ENCODE measurements at regions not wholly inside any gene's neighbourhood (a gene's known extent, or its start where the extent isn't known, plus 50 kb on each side); places are given as distances from the start of the nearest gene placed in this dataset.

GRCh38 chr3:40962721-40963120 lies 236.6 kb upstream of the CTNNB1 start:
- Histone ChIP-seq H3K36me3 (ENCODE audit: insufficient read depth, low read length) (no peaks in the 10 kb centered on the region), H3K9ac (ENCODE audit: insufficient read length) (no peak overlapping the region), H3K4me3 (no peak overlapping the region), H3K27ac (no peak overlapping the region), H3K9me3 (ENCODE audit: low read depth, low read length) (no peaks in the 10 kb centered on the region)
- no peak for DNase-seq (ENCODE audit: low read depth, low spot score)
- TF ChIP-seq EZH2 (IDR thresholded peaks at IDR 0.05) (no peak), FOXP2 (optimal IDR thresholded peaks at IDR 0.05; ENCODE audit: control extremely low read depth, extremely low read length, insufficient read depth) (no peak), POLR2AphosphoS5 (IDR thresholded peaks at IDR 0.05; ENCODE audit: borderline replicate concordance, low read depth, low read length) (no peak)

- no peak overlapping the region for H3K9ac ChIP-seq (ENCODE audit: insufficient read length)
- DNase-seq (ENCODE audit: low read depth, low spot score), result no peak
- TF ChIP-seq FOXP2 (optimal IDR thresholded peaks at IDR 0.05; ENCODE audit: control extremely low read depth, extremely low read length, insufficient read depth) (no peak), EZH2 (IDR thresholded peaks at IDR 0.05) (no peak), POLR2AphosphoS5 (IDR thresholded peaks at IDR 0.05; ENCODE audit: borderline replicate concordance, low read depth, low read length) (no peak)
- H3K36me3 ChIP-seq (ENCODE audit: insufficient read depth, low read length), result no peaks in the 10 kb centered on the region
- H3K27ac ChIP-seq, result no peak overlapping the region
- H3K4me3 ChIP-seq, result no peak overlapping the region
- no peaks in the 10 kb centered on the region for H3K9me3 ChIP-seq (ENCODE audit: low read depth, low read length)
Observed at GRCh38 chr3:40968666-40969065, 230.6 kb upstream of the CTNNB1 start.

GRCh38 chr3:40969341-40969740 lies 230.0 kb upstream of the CTNNB1 start:
- no peaks in the 10 kb centered on the region for H3K36me3 ChIP-seq (ENCODE audit: insufficient read depth, low read length)
- no peak overlapping the region for H3K27ac ChIP-seq
- H3K9ac ChIP-seq (ENCODE audit: insufficient read length), result no peak overlapping the region
- no peak overlapping the region for H3K4me3 ChIP-seq
- no peak for DNase-seq (ENCODE audit: low read depth, low spot score)
- H3K9me3 ChIP-seq (ENCODE audit: low read depth, low read length), result no peaks in the 10 kb centered on the region
- TF ChIP-seq FOXP2 (optimal IDR thresholded peaks at IDR 0.05; ENCODE audit: control extremely low read depth, extremely low read length, insufficient read depth) (no peak), EZH2 (IDR thresholded peaks at IDR 0.05) (no peak), POLR2AphosphoS5 (IDR thresholded peaks at IDR 0.05; ENCODE audit: borderline replicate concordance, low read depth, low read length) (no peak)

GRCh38 chr3:40969756-40970466 lies 229.4 kb upstream of the CTNNB1 start:
- Histone ChIP-seq H3K4me3 (no peak overlapping the region), H3K9ac (ENCODE audit: insufficient read length) (no peak overlapping the region), H3K36me3 (ENCODE audit: insufficient read depth, low read length) (no peaks in the 10 kb centered on the region), H3K9me3 (ENCODE audit: low read depth, low read length) (no peaks in the 10 kb centered on the region), H3K27ac (no peak overlapping the region)
- TF ChIP-seq FOXP2 (optimal IDR thresholded peaks at IDR 0.05; ENCODE audit: control extremely low read depth, extremely low read length, insufficient read depth) (no peak), EZH2 (IDR thresholded peaks at IDR 0.05) (no peak), POLR2AphosphoS5 (IDR thresholded peaks at IDR 0.05; ENCODE audit: borderline replicate concordance, low read depth, low read length) (no peak)
- DNase-seq (ENCODE audit: low read depth, low spot score), result no peak

- no peak overlapping the region for H3K27ac ChIP-seq
- no peak for DNase-seq (ENCODE audit: low read depth, low spot score)
- TF ChIP-seq EZH2 (IDR thresholded peaks at IDR 0.05) (no peak), POLR2AphosphoS5 (IDR thresholded peaks at IDR 0.05; ENCODE audit: borderline replicate concordance, low read depth, low read length) (no peak), FOXP2 (optimal IDR thresholded peaks at IDR 0.05; ENCODE audit: control extremely low read depth, extremely low read length, insufficient read depth) (no peak)
- H3K4me3 ChIP-seq, result no peak overlapping the region
- H3K9ac ChIP-seq (ENCODE audit: insufficient read length), result no peak overlapping the region
- H3K36me3 ChIP-seq (ENCODE audit: insufficient read depth, low read length), result no peaks in the 10 kb centered on the region
- H3K9me3 ChIP-seq (ENCODE audit: low read depth, low read length), result no peaks in the 10 kb centered on the region
Observed at GRCh38 chr3:40971191-40972168, 227.8 kb upstream of the CTNNB1 start.

- Histone ChIP-seq H3K9ac (ENCODE audit: insufficient read length) (no peak overlapping the region), H3K27ac (no peak overlapping the region)
Observed at GRCh38 chr3:40972350-40972749, 227.0 kb upstream of the CTNNB1 start.

GRCh38 chr3:40973141-40973540 lies 226.2 kb upstream of the CTNNB1 start:
- H3K9ac ChIP-seq (ENCODE audit: insufficient read length), result no peak overlapping the region
- H3K36me3 ChIP-seq (ENCODE audit: insufficient read depth, low read length), result no peaks in the 10 kb centered on the region
- H3K4me3 ChIP-seq, result no peak overlapping the region
- no peak for DNase-seq (ENCODE audit: low read depth, low spot score)
- TF ChIP-seq POLR2AphosphoS5 (IDR thresholded peaks at IDR 0.05; ENCODE audit: borderline replicate concordance, low read depth, low read length) (no peak), EZH2 (IDR thresholded peaks at IDR 0.05) (no peak), FOXP2 (optimal IDR thresholded peaks at IDR 0.05; ENCODE audit: control extremely low read depth, extremely low read length, insufficient read depth) (no peak)
- no peaks in the 10 kb centered on the region for H3K9me3 ChIP-seq (ENCODE audit: low read depth, low read length)
- H3K27ac ChIP-seq, result no peak overlapping the region

More at GRCh38 chr3:40972350-40972749, 227.0 kb upstream of the CTNNB1 start:
- DNase-seq (ENCODE audit: low read depth, low spot score), result no peak
- TF ChIP-seq FOXP2 (optimal IDR thresholded peaks at IDR 0.05; ENCODE audit: control extremely low read depth, extremely low read length, insufficient read depth) (no peak), EZH2 (IDR thresholded peaks at IDR 0.05) (no peak), POLR2AphosphoS5 (IDR thresholded peaks at IDR 0.05; ENCODE audit: borderline replicate concordance, low read depth, low read length) (no peak)
- H3K4me3 ChIP-seq, result no peak overlapping the region
- H3K36me3 ChIP-seq (ENCODE audit: insufficient read depth, low read length), result no peaks in the 10 kb centered on the region
- no peaks in the 10 kb centered on the region for H3K9me3 ChIP-seq (ENCODE audit: low read depth, low read length)

GRCh38 chr3:40975711-40976121 lies 223.6 kb upstream of the CTNNB1 start:
- Histone ChIP-seq H3K36me3 (ENCODE audit: insufficient read depth, low read length) (no peaks in the 10 kb centered on the region), H3K27ac (no peak overlapping the region), H3K9me3 (ENCODE audit: low read depth, low read length) (no peaks in the 10 kb centered on the region), H3K9ac (ENCODE audit: insufficient read length) (no peak overlapping the region), H3K4me3 (no peak overlapping the region)
- DNase-seq (ENCODE audit: low read depth, low spot score), result no peak
- TF ChIP-seq POLR2AphosphoS5 (IDR thresholded peaks at IDR 0.05; ENCODE audit: borderline replicate concordance, low read depth, low read length), result no peak
- no peak for TF ChIP-seq EZH2 (IDR thresholded peaks at IDR 0.05)
- no peak for TF ChIP-seq FOXP2 (optimal IDR thresholded peaks at IDR 0.05; ENCODE audit: control extremely low read depth, extremely low read length, insufficient read depth)

Data from SK-N-MC (cell line).